EH (cell line): ENCODE measurements at regions not wholly inside any gene's neighbourhood (a gene's known extent, or its start where the extent isn't known, plus 50 kb on each side); places are given as distances from the start of the nearest gene placed in this dataset.
"Not testable (repeated sequence)": the region's sequence is repeated elsewhere in the genome, so short reads cannot be mapped to it uniquely, and the experiment has no call there.

Source experiments
- DNase-seq: peaks from one replicate; pipeline ENCODE4 v3.0.0-alpha.2; 2015; ENCODE audit warnings: low read depth

GRCh38 chr2:62654876-62655359 is 50.6 kb upstream of the EHBP1 start:
- no peak for DNase-seq

DNA sequence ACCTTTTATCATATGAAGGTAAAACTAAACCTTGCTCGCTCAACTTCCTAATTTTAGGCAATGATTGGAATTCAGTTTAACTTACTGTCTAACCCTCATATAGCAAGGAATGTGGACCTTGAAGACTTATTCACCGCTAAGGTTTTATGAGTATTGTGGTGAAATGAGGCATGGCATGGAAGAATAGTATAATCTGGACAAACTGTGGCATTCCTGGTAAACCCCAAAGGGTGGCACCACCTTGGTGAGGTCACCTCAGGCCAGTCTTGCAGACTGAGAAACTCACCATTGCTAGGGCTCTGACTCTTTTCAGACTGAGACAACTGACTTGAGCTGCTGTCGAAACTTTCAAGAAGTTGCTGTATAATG is 51.1 kb upstream of the EHBP1 start:
- DNase-seq: peak; percentile 69

GRCh38 chr2:62653582-62654422 is 51.7 kb upstream of the EHBP1 start:
- DNase-seq: no peak

- DNase-seq: not testable (repeated sequence)
Measured at GRCh38 chr2:62649087-62649486, 56.4 kb upstream of the EHBP1 start.

GRCh38 chr2:62643100-62643471 is 62.4 kb upstream of the EHBP1 start:
- DNase-seq: no peak

- DNase-seq: no peak
Measured at GRCh38 chr2:62642429-62643099, 62.9 kb upstream of the EHBP1 start.

- DNase-seq: no peak
Measured at GRCh38 chr2:62641936-62642335, 63.6 kb upstream of the EHBP1 start.

GRCh38 chr2:62641410-62641843 is 64.1 kb upstream of the EHBP1 start:
- peak; percentile 74 for DNase-seq

DNA sequence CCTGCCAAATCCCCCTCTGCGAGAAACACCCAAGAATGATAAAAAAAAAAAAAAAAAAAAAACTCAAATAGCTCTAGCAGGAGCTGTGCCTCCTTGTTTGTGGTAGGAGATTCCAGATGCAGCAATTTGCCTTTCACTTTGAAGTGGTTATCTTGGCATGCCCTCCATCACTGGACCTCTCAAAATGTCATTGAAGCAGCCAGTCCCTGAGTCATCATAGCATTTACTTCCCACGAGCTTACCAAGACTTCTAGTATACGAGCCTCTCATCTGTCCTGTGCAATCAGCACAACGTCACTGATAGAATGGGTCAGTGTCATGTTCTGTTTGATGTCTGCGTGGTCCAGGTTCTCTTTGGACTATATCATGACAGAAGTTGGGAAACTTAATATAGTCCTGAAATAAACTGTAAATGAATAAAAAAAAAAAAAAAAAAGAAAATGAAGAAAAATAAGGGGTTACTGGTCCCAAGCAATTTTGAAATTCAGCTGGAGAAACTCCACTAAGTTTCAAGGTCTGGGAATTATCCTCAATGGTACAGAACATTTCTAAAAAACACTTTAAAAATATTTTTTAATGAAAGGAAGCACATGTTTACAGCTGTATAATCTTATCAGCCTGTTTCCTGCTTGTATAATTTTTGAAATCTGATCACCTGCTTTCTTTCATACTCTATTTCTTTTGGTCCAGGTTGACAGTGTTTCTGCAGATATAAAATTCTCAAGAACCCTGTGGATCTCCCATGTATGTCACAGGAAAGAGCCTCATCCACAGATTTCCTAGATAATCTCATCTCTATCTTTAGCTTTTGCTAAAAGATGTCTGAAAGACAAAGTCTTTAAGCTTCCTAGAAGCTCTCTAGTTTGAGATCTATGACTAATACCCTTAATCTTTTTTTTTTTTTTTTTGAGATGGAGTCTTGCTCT is 74.1 kb upstream of the EHBP1 start:
- DNase-seq: no peak

GRCh38 chr2:62630206-62630605 is 75.3 kb upstream of the EHBP1 start:
- DNase-seq: not testable (repeated sequence)

- not testable (repeated sequence) for DNase-seq
Measured at GRCh38 chr2:62629310-62629709, 76.2 kb upstream of the EHBP1 start.

DNA sequence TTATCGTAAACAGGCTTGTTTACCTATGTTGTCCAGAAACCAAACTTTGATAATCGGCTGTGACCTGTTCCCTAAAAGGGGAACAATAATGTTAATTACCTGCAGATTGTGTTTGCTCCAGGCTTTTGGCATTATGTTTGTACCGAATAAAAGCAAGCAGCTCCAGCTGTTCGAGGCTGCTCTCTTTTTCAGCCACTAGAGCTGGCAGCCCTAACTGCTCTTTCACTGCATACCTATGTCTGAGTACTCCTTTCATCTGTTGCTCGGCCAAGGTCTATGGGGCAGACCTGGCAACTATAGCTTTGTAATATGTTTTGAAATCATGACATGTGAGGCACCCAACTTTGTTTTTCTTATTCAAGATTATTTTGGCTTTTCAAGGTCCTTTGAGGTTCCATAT is 77.8 kb upstream of the EHBP1 start:
- DNase-seq: no peak

DNA sequence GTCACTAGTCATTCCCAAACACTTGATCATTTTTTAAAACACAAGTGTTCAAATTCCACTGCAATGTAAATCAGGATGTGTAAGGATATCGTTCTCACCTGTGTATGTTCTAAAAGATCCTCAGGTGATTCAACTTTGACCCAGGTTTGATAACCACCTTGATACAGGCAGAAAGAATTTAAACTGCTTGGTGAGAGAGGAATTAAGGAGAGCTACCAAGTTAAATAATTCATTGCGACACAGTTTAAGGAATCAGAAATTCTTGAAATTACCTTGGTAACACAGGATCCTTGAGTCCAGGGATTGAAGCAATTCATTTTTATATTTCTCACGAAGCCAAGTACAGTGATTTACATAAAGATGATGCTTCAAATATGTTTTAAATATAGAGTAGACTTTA is 80.7 kb upstream of the EHBP1 start:
- no peak for DNase-seq

- DNase-seq: not testable (repeated sequence)
Measured at GRCh38 chr2:62616486-62616885, 89.0 kb upstream of the EHBP1 start.

DNA sequence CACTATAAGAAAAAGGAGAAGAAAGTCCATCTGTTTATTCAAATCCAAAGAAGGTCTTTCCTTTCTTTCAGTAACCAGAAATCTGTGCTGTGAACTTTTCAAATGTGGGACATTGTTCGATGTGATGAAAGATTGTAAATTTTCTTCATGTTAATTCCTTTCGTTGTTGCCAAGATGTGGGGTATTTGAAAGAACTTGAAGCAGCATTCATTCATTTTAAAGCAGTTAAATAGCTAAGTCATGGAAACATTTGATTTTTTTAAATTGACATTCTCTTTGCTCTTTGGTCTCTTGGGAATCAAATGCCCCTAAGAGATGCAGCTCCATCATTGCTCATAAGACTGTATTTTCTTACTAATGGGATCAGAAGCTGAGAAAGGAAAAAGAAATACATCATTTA is 93.7 kb upstream of the EHBP1 start:
- DNase-seq: no peak

DNA sequence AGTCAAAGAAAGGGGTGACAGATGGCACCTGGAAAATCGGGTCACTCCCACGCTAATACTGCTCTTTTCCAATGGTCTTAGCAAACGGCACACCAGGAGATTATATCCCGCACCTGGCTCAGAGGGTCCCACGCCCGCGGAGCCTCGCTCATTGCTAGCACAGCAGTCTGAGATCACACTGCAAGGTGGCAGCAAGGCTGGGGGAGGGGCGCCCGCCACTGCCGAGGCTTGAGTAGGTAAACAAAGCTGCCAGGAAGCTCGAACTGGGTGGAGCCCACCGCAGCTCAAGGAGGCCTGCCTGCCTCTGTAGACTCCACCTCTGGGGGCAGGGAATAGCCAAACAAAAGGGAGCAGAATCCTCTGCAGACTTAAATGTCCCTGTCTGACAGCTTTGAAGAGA is 99.5 kb upstream of the TMEM17 start:
- DNase-seq: not testable (repeated sequence)

GRCh38 chr2:62604336-62604735 is 98.3 kb upstream of the TMEM17 start:
- DNase-seq: peak; percentile 15

GRCh38 chr2:62603154-62603712 is 97.2 kb upstream of the TMEM17 start:
- no peak for DNase-seq

DNA sequence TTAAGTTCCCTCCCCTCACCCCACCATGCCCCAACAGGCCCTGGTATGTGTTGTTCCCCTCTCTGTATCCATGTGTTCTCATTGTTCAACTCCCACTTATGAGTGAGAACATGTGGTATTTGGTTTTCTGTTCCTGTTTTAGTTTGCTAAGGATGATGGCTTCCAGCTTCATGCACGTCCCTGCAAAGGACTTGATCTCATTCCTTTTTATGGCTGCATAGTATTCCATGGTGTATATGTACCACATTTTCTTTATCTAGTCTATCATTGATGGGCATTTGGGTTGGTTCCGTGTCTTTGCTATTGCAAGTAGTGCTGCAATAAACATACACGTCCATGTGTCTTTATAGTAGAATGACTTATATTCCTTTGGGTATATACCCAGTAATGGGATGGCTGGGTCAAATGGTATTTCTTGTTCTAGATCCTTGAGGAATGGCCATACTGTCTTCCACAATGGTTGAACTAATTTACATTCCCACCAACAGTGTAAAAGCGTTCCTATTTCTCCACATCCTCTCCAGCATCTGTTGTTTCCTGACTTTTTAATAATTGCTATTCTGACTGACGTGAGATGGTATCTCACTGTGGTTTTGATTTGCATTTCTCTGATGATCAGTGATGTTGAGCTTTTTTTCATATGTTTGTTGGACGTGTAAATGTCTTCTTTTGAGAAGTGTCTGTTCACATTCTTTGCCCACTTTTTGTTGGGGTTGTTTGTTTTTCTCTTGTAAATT is 93.8 kb upstream of the TMEM17 start:
- not testable (repeated sequence) for DNase-seq

DNA sequence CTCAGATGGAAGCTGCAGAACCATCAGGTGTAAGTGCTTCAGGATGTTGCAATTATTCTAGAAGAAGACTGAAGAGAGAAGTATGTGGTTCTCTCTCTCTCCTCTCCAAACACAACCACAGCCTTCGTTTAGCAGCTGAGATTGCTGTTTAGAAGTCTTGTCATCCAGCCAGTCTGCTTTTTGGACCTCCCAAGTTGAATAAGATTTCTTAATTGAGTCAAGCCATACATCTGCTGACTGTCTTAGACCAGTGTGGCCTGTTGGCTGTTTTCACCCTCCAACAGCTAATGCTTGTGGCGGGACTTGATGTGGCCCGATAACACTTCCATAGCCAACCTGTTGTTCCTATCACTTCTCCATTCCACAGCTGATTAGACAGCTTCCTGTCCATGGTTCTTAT is 91.3 kb upstream of the TMEM17 start:
- peak; percentile 79 for DNase-seq
